ENCODE measurements at regions not wholly inside any gene's neighbourhood (a gene's known extent, or its start where the extent isn't known, plus 50 kb on each side); places are given as distances from the start of the nearest gene placed in this dataset.

DNA sequence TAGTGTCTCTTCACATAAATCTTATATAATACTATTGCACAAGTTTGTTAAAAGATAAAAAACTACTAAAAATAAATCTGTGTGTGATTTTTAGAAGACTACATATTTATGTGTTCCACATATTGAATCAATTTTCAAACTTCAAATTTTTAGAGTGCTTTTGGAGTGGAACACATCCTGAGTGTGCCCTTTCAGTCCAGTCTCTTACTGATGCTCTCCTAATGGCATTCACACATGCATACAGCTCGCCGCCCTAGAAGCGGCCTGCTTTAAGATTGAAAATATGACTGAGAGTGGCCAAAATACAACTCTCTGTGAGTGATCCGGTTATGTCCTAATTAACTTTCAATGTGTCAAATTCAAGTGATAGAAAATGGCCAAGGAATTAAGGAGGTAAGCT is 628.8 kb downstream of the ANKRD50 start:
- TF ChIP-seq GATA2 (IDR thresholded peaks at IDR 0.05; ENCODE audit: low read depth, low read length) (no peak), GATA3 (IDR thresholded peaks at IDR 0.05; ENCODE audit: low read depth, low read length) (no peak)

Data from SH-SY5Y (cell line).